Transverse colon (tissue), 3 donors: ENCODE measurements at regions not wholly inside any gene's neighbourhood (a gene's known extent, or its start where the extent isn't known, plus 50 kb on each side); places are given as distances from the start of the nearest gene placed in this dataset.

Experiments used
- CTCF ChIP-seq, 5 experiments: fragments of 200-600 bp in 3 of 5; fragments of 450-650 bp in 2 of 5; sonication (generic) in 3 of 5; IDR thresholded peaks; 1 replicate in 2 of 5; 2 replicates in 3 of 5; pipeline ENCODE4 v1.5.1; 2016 to 2017; ENCODE audit warnings: antibody characterized with exemption in 5 of 5, inconsistent platforms in 3 of 5, mild to moderate bottlenecking in 2 of 5, moderate library complexity in 1 of 5
- POLR2A ChIP-seq: fragments of 450-650 bp; IDR thresholded peaks from one replicate; pipeline ENCODE4 v1.6.1; 2016; ENCODE audit warnings: antibody characterized with exemption, mild to moderate bottlenecking, moderate library complexity

- TF ChIP-seq POLR2A (no peak), CTCF (IDR thresholded peaks at IDR 0.05) (no peak)
These were observed 204.4 kb upstream of the CDH10 start for GRCh38 chr5:24849210-24849609.
